OCI-LY7 (cell line): ENCODE measurements at regions not wholly inside any gene's neighbourhood (a gene's known extent, or its start where the extent isn't known, plus 50 kb on each side); places are given as distances from the start of the nearest gene placed in this dataset.

Experiments
- CTCF ChIP-seq: fragments of 200-600 bp; sonication (generic); conservative IDR thresholded peaks from 2 replicates; pipeline ENCODE4 v1.5.1; 2014; ENCODE audit warnings: mild to moderate bottlenecking, antibody characterized with exemption, low read length, moderate library complexity, mixed read lengths
- EZH2phosphoT487 ChIP-seq: fragments of 200-600 bp; sonication (generic); IDR thresholded peaks from 2 replicates; pipeline ENCODE4 v1.6.1; 2018; ENCODE audit warnings: low read depth, borderline replicate concordance, mild to moderate bottlenecking, mixed run types, antibody characterized with exemption, low read length, moderate library complexity, mixed read lengths

GRCh38 chr12:116629480-116629879, 70.3 kb downstream of the MAP1LC3B2 start:
- TF ChIP-seq EZH2phosphoT487, result no peak
- no peak for TF ChIP-seq CTCF
